Muscle of leg (tissue), 3 donors: ENCODE measurements at regions not wholly inside any gene's neighbourhood (a gene's known extent, or its start where the extent isn't known, plus 50 kb on each side); places are given as distances from the start of the nearest gene placed in this dataset.

Experiments
- DNase-seq: peaks from one replicate; pipeline ENCODE4 v3.0.0; 2013
- H3K27ac ChIP-seq: one replicate; pipeline ENCODE4 v1.5.1; 2013; ENCODE audit warnings: mild to moderate bottlenecking, low read length, control low read depth
- H3K27me3 ChIP-seq: one replicate; pipeline ENCODE4 v1.6.1; 2013; ENCODE audit warnings: low read length; ENCODE audit not compliant: control insufficient read depth, insufficient read depth
- H3K36me3 ChIP-seq: one replicate; pipeline ENCODE4 v1.6.1; 2013; ENCODE audit warnings: low read length; ENCODE audit not compliant: control insufficient read depth, insufficient read depth
- H3K4me1 ChIP-seq: one replicate; pipeline ENCODE4 v1.6.1; 2013; ENCODE audit warnings: low read length; ENCODE audit not compliant: control insufficient read depth, insufficient read depth
- H3K4me3 ChIP-seq: one replicate; pipeline ENCODE4 v1.5.1; 2013; ENCODE audit warnings: low read length, control low read depth
- H3K9me3 ChIP-seq: replicated peaks from 2 replicates; pipeline ENCODE4 v1.6.1; 2013; ENCODE audit warnings: low read depth, low read length; ENCODE audit not compliant: control insufficient read depth
- WGBS: methylation state at CpG from one replicate; pipeline ENCODE4 v1.1.5; 2013; ENCODE audit warnings: missing lambda C conversion rate; ENCODE audit not compliant: insufficient coverage; 5-methylcytosine and 5-hydroxymethylcytosine counted together

DNA sequence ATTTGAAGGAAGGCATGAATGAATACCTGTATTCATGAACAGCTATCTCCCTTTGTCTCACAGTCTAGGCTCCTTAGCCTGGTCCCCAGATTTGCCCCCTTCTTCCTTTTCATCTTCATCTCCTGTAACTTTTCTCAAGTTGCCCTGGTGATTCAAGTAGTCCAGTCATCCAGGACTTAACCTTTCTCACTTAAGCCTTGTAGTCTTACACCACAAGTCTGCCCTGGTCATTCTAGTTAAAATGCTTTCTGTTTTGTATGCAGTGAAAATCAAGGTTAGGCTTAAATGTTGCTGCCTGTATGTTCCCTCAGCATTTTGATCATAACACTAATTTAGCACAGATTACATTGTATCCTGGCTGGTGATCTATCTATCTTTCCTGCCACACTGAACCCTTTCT, 58.5 kb upstream of the SLC7A11 start:
- H3K27ac ChIP-seq, result no peak overlapping the region
- H3K4me1 ChIP-seq, result no peaks in the 10 kb centered on the region
- H3K27me3 ChIP-seq, result no peaks in the 10 kb centered on the region
- DNase-seq, result no peak
- H3K36me3 ChIP-seq, result no peaks in the 10 kb centered on the region
- H3K4me3 ChIP-seq, result no peak overlapping the region
- no peaks in the 10 kb centered on the region for H3K9me3 ChIP-seq

DNA sequence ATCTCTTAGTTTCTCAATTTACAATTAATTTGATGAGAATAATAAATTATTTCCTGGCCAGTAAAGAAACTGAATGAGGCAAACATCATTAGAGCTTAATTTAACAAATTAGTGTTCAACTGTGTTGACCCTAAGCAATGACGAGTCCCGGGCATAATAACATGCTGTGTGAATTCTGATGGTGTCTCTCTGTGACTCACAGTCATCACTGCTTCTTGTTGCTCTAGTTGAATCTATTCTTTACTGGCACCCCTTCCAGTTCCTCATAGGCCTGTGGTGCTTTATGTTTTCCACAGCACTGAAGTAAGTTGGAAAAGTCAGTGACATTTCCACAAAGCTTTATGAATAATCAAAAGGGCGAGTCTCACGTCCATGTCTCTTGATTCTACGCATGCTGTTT, 57.7 kb upstream of the SLC7A11 start:
- no peak for DNase-seq
- no peaks in the 10 kb centered on the region for H3K36me3 ChIP-seq
- no peaks in the 10 kb centered on the region for H3K4me1 ChIP-seq
- no peaks in the 10 kb centered on the region for H3K9me3 ChIP-seq
- H3K4me3 ChIP-seq, result no peak overlapping the region
- no peaks in the 10 kb centered on the region for H3K27me3 ChIP-seq
- H3K27ac ChIP-seq, result no peak overlapping the region
- WGBS, result 87% methylated on average over 3 of the region's 5 CpGs

GRCh38 chr4:138298866-138299265, 56.7 kb upstream of the SLC7A11 start:
- no CpG with 5 or more reads among the region's 1 CpG for WGBS
- Histone ChIP-seq H3K27me3 (no peaks in the 10 kb centered on the region), H3K36me3 (no peaks in the 10 kb centered on the region), H3K9me3 (no peaks in the 10 kb centered on the region), H3K27ac (no peak overlapping the region), H3K4me3 (no peak overlapping the region), H3K4me1 (no peaks in the 10 kb centered on the region)
- no peak for DNase-seq

DNA sequence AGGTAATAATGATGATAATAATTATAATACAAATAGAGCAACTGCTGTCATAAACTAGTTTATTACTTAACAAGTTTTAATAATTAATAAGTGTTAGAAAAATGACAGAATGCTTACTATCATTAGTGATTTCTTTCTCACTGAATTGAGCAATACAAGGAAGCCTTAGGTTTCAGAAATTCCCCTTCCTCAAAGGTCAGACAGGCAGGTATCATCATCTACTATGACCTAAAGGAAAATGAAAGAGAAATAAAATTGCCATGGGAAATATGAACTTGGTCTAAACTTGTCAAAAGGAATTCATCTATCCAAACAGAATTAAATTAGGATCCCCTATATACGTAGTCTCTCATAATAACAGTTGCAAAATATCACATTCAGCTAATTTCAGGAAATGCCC, 56.3 kb upstream of the SLC7A11 start:
- no peak overlapping the region for H3K27ac ChIP-seq
- DNase-seq, result no peak
- WGBS, result 100% methylated on average over 1 of the region's 1 CpG

GRCh38 chr4:138297743-138298405, 55.7 kb upstream of the SLC7A11 start:
- Histone ChIP-seq H3K4me1 (no peaks in the 10 kb centered on the region), H3K4me3 (no peak overlapping the region), H3K27ac (no peak overlapping the region), H3K36me3 (no peaks in the 10 kb centered on the region), H3K9me3 (no peaks in the 10 kb centered on the region), H3K27me3 (no peaks in the 10 kb centered on the region)
- no peak for DNase-seq
- WGBS, result no CpG with 5 or more reads among the region's 3 CpGs

More for the DNA sequence above, 56.3 kb upstream of the SLC7A11 start:
- H3K9me3 ChIP-seq, result no peaks in the 10 kb centered on the region
- H3K27me3 ChIP-seq, result no peaks in the 10 kb centered on the region
- no peak overlapping the region for H3K4me3 ChIP-seq
- no peaks in the 10 kb centered on the region for H3K36me3 ChIP-seq
- H3K4me1 ChIP-seq, result no peaks in the 10 kb centered on the region

DNA sequence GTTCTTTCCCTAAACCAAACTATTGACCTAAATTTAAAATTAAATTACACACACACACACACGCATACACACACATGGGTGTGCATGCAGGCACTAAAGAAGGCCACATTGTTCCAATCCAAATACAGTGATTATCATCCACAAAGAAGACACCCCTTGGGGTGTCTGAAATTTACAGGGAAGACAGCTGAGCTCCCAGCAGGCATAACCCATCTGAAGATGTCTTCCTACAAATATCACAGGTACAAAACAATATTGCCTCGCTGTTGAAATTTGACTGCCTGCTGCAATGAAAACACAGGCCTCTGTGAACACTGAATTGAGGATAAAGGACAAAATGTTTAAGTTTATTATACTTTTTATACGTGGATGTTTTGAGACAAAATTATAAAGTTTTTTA, 50.2 kb upstream of the SLC7A11 start:
- no peak overlapping the region for H3K4me3 ChIP-seq
- no peak overlapping the region for H3K27ac ChIP-seq
- no peaks in the 10 kb centered on the region for H3K9me3 ChIP-seq
- WGBS, result no CpG with 5 or more reads among the region's 3 CpGs
- H3K4me1 ChIP-seq, result no peaks in the 10 kb centered on the region
- H3K27me3 ChIP-seq, result no peaks in the 10 kb centered on the region
- H3K36me3 ChIP-seq, result no peaks in the 10 kb centered on the region
- no peak for DNase-seq
